HepG2 (cell line): ENCODE measurements at regions not wholly inside any gene's neighbourhood (a gene's known extent, or its start where the extent isn't known, plus 50 kb on each side); places are given as distances from the start of the nearest gene placed in this dataset.

ENCODE experiments used
- ATAC-seq: fragments of 200-7000 bp; cut with Tn5 transposase; 3 replicates; pipeline ENCODE4 v1.9.1; 2020; ENCODE audit warnings: mild to moderate bottlenecking, moderate library complexity
- BruUV-seq: library from RNA; stranded (reverse); fragments of 400-500 nt; replicated peaks from 2 replicates; lab custom pipeline; 2021; lab: Mats Ljungman, UMichigan
- CTCF ChIA-PET: fragments of 300-600 bp; formaldehyde crosslinking; extraction: SDS; loops from one replicate; lab custom pipeline; 2021; ENCODE audit warnings: low total read pairs, inconsistent platforms, low intra/inter-chr PET ratio; lab: Yijun Ruan, JAX
- POLR2A ChIA-PET: fragments of 350-600 bp; sonication (Branson Sonifier 250); formaldehyde crosslinking; loops from one replicate; lab custom pipeline; 2020; ENCODE audit warnings: antibody characterized with exemption, inconsistent platforms; lab: Yijun Ruan, JAX
- DNase-seq: peaks from one replicate; pipeline ENCODE4 v3.0.0-alpha.2; 2015; ENCODE audit warnings: low spot score
- FAIRE-seq: peaks from 3 replicates; lab custom pipeline; 2011; peaks lifted over from hg19 to GRCh38; lab: Jason Lieb, UNC
- H2AFZ ChIP-seq: one replicate; pipeline ENCODE4 v1.6.1; 2011; ENCODE audit warnings: low read length, inconsistent platforms
- H3K27ac ChIP-seq: fragments of 300-600 bp; 3 replicates; pipeline ENCODE4 v1.8.0; 2011; ENCODE audit warnings: mixed run types, mild to moderate bottlenecking, mixed read lengths, low read length, inconsistent platforms; ENCODE audit not compliant: insufficient read depth; ENCODE audit errors: extremely low read length
- H3K27me3 ChIP-seq, 2 experiments: fragments of 200-600 bp in 1 of 2; 2 replicates in 1 of 2; 3 replicates in 1 of 2; pipeline versions ENCODE4 v1.6.0 to v1.8.0; 2011; ENCODE audit warnings: low read length in 2 of 2, mild to moderate bottlenecking in 2 of 2, moderate library complexity in 2 of 2, inconsistent platforms in 1 of 2; ENCODE audit not compliant: insufficient read depth in 2 of 2, control insufficient read depth in 1 of 2
- H3K36me3 ChIP-seq, 2 experiments: fragments of 200-600 bp in 1 of 2; replicated peaks in 1 of 2; 2 replicates in 1 of 2; 3 replicates in 1 of 2; pipeline versions ENCODE4 v1.5.1 to v1.8.0; 2011; ENCODE audit warnings: low read length in 2 of 2, inconsistent platforms in 1 of 2; ENCODE audit not compliant: insufficient read depth in 2 of 2, control insufficient read depth in 1 of 2
- H3K4me1 ChIP-seq: 2 replicates; pipeline ENCODE4 v1.5.1; 2012; ENCODE audit warnings: low read length, inconsistent platforms; ENCODE audit not compliant: insufficient read depth
- H3K4me2 ChIP-seq: 2 replicates; pipeline ENCODE4 v1.6.0; 2011; ENCODE audit warnings: low read depth, low read length, inconsistent platforms
- H3K4me3 ChIP-seq, 3 experiments: fragments of 200-600 bp in 1 of 3; sonication (generic), shearing (Covaris generic) in 1 of 3; replicated peaks in 1 of 3; 2 replicates each; pipeline ENCODE4 v1.5.1; 2011 to 2016; ENCODE audit warnings: low read length in 3 of 3, inconsistent platforms in 2 of 3, low read depth in 2 of 3, mild to moderate bottlenecking in 2 of 3, control low read depth in 1 of 3, mixed read lengths in 1 of 3; ENCODE audit not compliant: insufficient read depth in 1 of 3
- H3K79me2 ChIP-seq: one replicate; pipeline ENCODE4 v1.6.1; 2011; ENCODE audit warnings: low read length, inconsistent platforms; ENCODE audit not compliant: insufficient read depth
- H3K9ac ChIP-seq: 2 replicates; pipeline ENCODE4 v1.6.0; 2011; ENCODE audit warnings: mild to moderate bottlenecking, low read depth, low read length, inconsistent platforms; ENCODE audit not compliant: insufficient read depth
- H3K9me3 ChIP-seq: 2 replicates; pipeline ENCODE4 v1.5.1; 2012; ENCODE audit warnings: mild to moderate bottlenecking, low read length
- H4K20me1 ChIP-seq: 2 replicates; pipeline ENCODE4 v1.6.0; 2011; ENCODE audit warnings: inconsistent platforms, mild to moderate bottlenecking, low read length, moderate library complexity; ENCODE audit not compliant: insufficient read depth
- HMGXB4 ChIP-seq, 2 experiments: sonication (generic) in 1 of 2; formaldehyde crosslinking in 1 of 2; IDR thresholded peaks; 2 replicates each; pipeline versions ENCODE4 v1.4.0 to v1.6.1; 2018 to 2020; ENCODE audit warnings: missing genetic modification reagents in 2 of 2, borderline replicate concordance in 1 of 2, low read depth in 1 of 2, mild to moderate bottlenecking in 1 of 2, missing biosample characterization in 1 of 2
- THAP8 ChIP-seq: sonication (generic); formaldehyde crosslinking; IDR thresholded peaks from 2 replicates; pipeline ENCODE4 v1.5.1; 2020; ENCODE audit warnings: missing genetic modification reagents, mild to moderate bottlenecking, borderline replicate concordance
- ZFP82 ChIP-seq: sonication (generic); formaldehyde crosslinking; IDR thresholded peaks from 2 replicates; pipeline ENCODE4 v1.5.1; 2020; ENCODE audit warnings: mild to moderate bottlenecking, missing genetic modification reagents, borderline replicate concordance
- ZGPAT ChIP-seq: IDR thresholded peaks from 2 replicates; pipeline ENCODE4 v1.6.1; 2016; ENCODE audit warnings: mild to moderate bottlenecking
- ZNF136 ChIP-seq: sonication (generic); formaldehyde crosslinking; IDR thresholded peaks from 2 replicates; pipeline ENCODE4 v1.8.1; 2022; ENCODE audit warnings: low read depth, mild to moderate bottlenecking, moderate library complexity, missing genetic modification reagents
- WGBS: methylation state at CpG from one replicate; pipeline ENCODE4 v1.1.6; 2017; ENCODE audit warnings: low lambda C conversion rate; 5-methylcytosine and 5-hydroxymethylcytosine counted together
- in situ Hi-C: cut with HindIII; loops from 2 replicates; pipeline ENCODE4 v1.10.0; 2017; ENCODE audit warnings: low pct_unique_long_range_greater_than_20kb; ENCODE audit not compliant: extremely low pct_ligation_motif_present
- intact Hi-C: fragments of 100-400 bp; cut with micrococcal nuclease; formaldehyde crosslinking; loops from one replicate; pipeline ENCODE4 v1.10.0; 2022; ENCODE audit not compliant: unreplicated experiment

GRCh38 chr4:129968366-129968765, 872.4 kb downstream of the C4orf33 start:
- Histone ChIP-seq H3K4me1 (no peaks in the 10 kb centered on the region), H3K9ac (no peak overlapping the region), H3K4me3 (no peak overlapping the region), H3K36me3 (no peaks in the 10 kb centered on the region), H4K20me1 (no peaks in the 10 kb centered on the region), H3K27me3 (no peaks in the 10 kb centered on the region), H3K27ac (no peak overlapping the region), H3K9me3 (no peaks in the 10 kb centered on the region), H3K79me2 (no peaks in the 10 kb centered on the region), H3K4me2 (no peak overlapping the region), H2AFZ (no peak overlapping the region)
- ChIA-PET CTCF (no interaction called here), POLR2A (no interaction called here)
- WGBS: 1% methylated on average over 3 of the region's 3 CpGs
- BruUV-seq: no TSS peak
- in situ Hi-C loops (no loop called here), intact Hi-C loops (no loop called here)
- DNase-seq: no peak
- TF ChIP-seq THAP8 (CRISPR knock-in tag) (no peak), ZFP82 (CRISPR knock-in tag) (no peak), ZGPAT (CRISPR knock-in tag) (no peak), ZNF136 (no peak), HMGXB4 (CRISPR knock-in tag; IDR thresholded peaks at IDR 0.05; ENCODE audit: borderline replicate concordance in 1 of 2, low read depth in 1 of 2) (no peak)
- FAIRE-seq: no peak
- no peak for ATAC-seq
